ENCODE measurements at regions not wholly inside any gene's neighbourhood (a gene's known extent, or its start where the extent isn't known, plus 50 kb on each side); places are given as distances from the start of the nearest gene placed in this dataset.
"Not testable (repeated sequence)": the region's sequence is repeated elsewhere in the genome, so short reads cannot be mapped to it uniquely, and the experiment has no call there.

- Mint-ChIP-seq H3K4me1 (ENCODE audit: low read depth) (no peaks in the 10 kb centered on the region), H3K9me3 (ENCODE audit: insufficient read depth) (no peaks in the 10 kb centered on the region), H3K27me3 (ENCODE audit: low read depth) (no peaks in the 10 kb centered on the region), H3K4me3 (no peak overlapping the region), H3K36me3 (ENCODE audit: low read depth) (no peaks in the 10 kb centered on the region), H3K27ac (no peak overlapping the region)
- ATAC-seq: no peak
- POLR2A ChIA-PET: no interaction called here
- CTCF ChIA-PET: no interaction called here
- no peak for DNase-seq
Observed at GRCh38 chr7:153100691-153101237, 341.2 kb downstream of the ACTR3B start.

GRCh38 chr7:153103202-153103601, 343.6 kb downstream of the ACTR3B start:
- ChIA-PET POLR2A (no interaction called here), CTCF (no interaction called here)
- H3K9me3 Mint-ChIP-seq (ENCODE audit: insufficient read depth): no peaks in the 10 kb centered on the region
- ATAC-seq: no peak
- H3K4me3 Mint-ChIP-seq: no peak overlapping the region
- no peaks in the 10 kb centered on the region for H3K4me1 Mint-ChIP-seq (ENCODE audit: low read depth)
- H3K27ac Mint-ChIP-seq: no peak overlapping the region
- H3K27me3 Mint-ChIP-seq (ENCODE audit: low read depth): no peaks in the 10 kb centered on the region
- H3K36me3 Mint-ChIP-seq (ENCODE audit: low read depth): no peaks in the 10 kb centered on the region
- no peak for DNase-seq

GRCh38 chr7:153107826-153108225, 348.3 kb downstream of the ACTR3B start:
- ATAC-seq (no peak), DNase-seq (no peak)
- Mint-ChIP-seq H3K4me3 (no peak overlapping the region), H3K36me3 (ENCODE audit: low read depth) (no peaks in the 10 kb centered on the region), H3K27me3 (ENCODE audit: low read depth) (no peaks in the 10 kb centered on the region), H3K9me3 (ENCODE audit: insufficient read depth) (peaks cover 4% of the 10 kb centered on the region), H3K4me1 (ENCODE audit: low read depth) (no peaks in the 10 kb centered on the region), H3K27ac (no peak overlapping the region)
- ChIA-PET CTCF (no interaction called here), POLR2A (no interaction called here)

GRCh38 chr7:153109566-153109965, 350.0 kb downstream of the ACTR3B start:
- no peak for ATAC-seq
- H3K4me3 Mint-ChIP-seq: no peak overlapping the region

GRCh38 chr7:153110606-153111005, 351.1 kb downstream of the ACTR3B start:
- CTCF ChIA-PET: no interaction called here
- ATAC-seq (no peak), DNase-seq (no peak)
- H3K27me3 Mint-ChIP-seq (ENCODE audit: low read depth): no peaks in the 10 kb centered on the region
- no peak overlapping the region for H3K27ac Mint-ChIP-seq
- no peak overlapping the region for H3K4me3 Mint-ChIP-seq
- POLR2A ChIA-PET: no interaction called here
- no peaks in the 10 kb centered on the region for H3K36me3 Mint-ChIP-seq (ENCODE audit: low read depth)
- H3K9me3 Mint-ChIP-seq (ENCODE audit: insufficient read depth): peaks cover 4% of the 10 kb centered on the region
- H3K4me1 Mint-ChIP-seq (ENCODE audit: low read depth): no peaks in the 10 kb centered on the region

More at GRCh38 chr7:153109566-153109965, 350.0 kb downstream of the ACTR3B start:
- ChIA-PET POLR2A (no interaction called here), CTCF (no interaction called here)
- no peak overlapping the region for H3K27ac Mint-ChIP-seq
- H3K4me1 Mint-ChIP-seq (ENCODE audit: low read depth): no peaks in the 10 kb centered on the region
- H3K9me3 Mint-ChIP-seq (ENCODE audit: insufficient read depth): peaks cover 4% of the 10 kb centered on the region
- H3K27me3 Mint-ChIP-seq (ENCODE audit: low read depth): no peaks in the 10 kb centered on the region
- H3K36me3 Mint-ChIP-seq (ENCODE audit: low read depth): no peaks in the 10 kb centered on the region
- no peak for DNase-seq

- CTCF ChIA-PET; H3K4me3 Mint-ChIP-seq; H3K36me3 Mint-ChIP-seq (ENCODE audit: low read depth); DNase-seq; H3K27me3 Mint-ChIP-seq (ENCODE audit: low read depth); POLR2A ChIA-PET; H3K27ac Mint-ChIP-seq; ATAC-seq; H3K4me1 Mint-ChIP-seq (ENCODE audit: low read depth); H3K9me3 Mint-ChIP-seq (ENCODE audit: insufficient read depth): not testable (repeated sequence)
Observed at GRCh38 chr7:153122255-153122654, 362.7 kb downstream of the ACTR3B start.

- ATAC-seq (no peak), DNase-seq (no peak)
- H3K9me3 Mint-ChIP-seq (ENCODE audit: insufficient read depth): peaks cover 6% of the 10 kb centered on the region
- no peak overlapping the region for H3K4me3 Mint-ChIP-seq
- H3K27me3 Mint-ChIP-seq (ENCODE audit: low read depth): no peaks in the 10 kb centered on the region
- no peaks in the 10 kb centered on the region for H3K36me3 Mint-ChIP-seq (ENCODE audit: low read depth)
- CTCF ChIA-PET: no interaction called here
- H3K27ac Mint-ChIP-seq: no peak overlapping the region
- POLR2A ChIA-PET: no interaction called here
- H3K4me1 Mint-ChIP-seq (ENCODE audit: low read depth): no peaks in the 10 kb centered on the region
Observed at GRCh38 chr7:153130052-153130451, 370.5 kb downstream of the ACTR3B start.

GRCh38 chr7:153151766-153152165, 392.2 kb downstream of the ACTR3B start:
- no peak overlapping the region for H3K4me3 Mint-ChIP-seq
- peaks cover 20% of the 10 kb centered on the region for H3K9me3 Mint-ChIP-seq (ENCODE audit: insufficient read depth)
- CTCF ChIA-PET: no interaction called here
- no peak overlapping the region for H3K27ac Mint-ChIP-seq
- no peaks in the 10 kb centered on the region for H3K27me3 Mint-ChIP-seq (ENCODE audit: low read depth)
- ATAC-seq (no peak), DNase-seq (no peak)
- H3K36me3 Mint-ChIP-seq (ENCODE audit: low read depth): no peaks in the 10 kb centered on the region
- POLR2A ChIA-PET: no interaction called here
- no peaks in the 10 kb centered on the region for H3K4me1 Mint-ChIP-seq (ENCODE audit: low read depth)

GRCh38 chr7:153152801-153153422, 393.4 kb downstream of the ACTR3B start:
- Mint-ChIP-seq H3K9me3 (ENCODE audit: insufficient read depth) (peaks cover 12% of the 10 kb centered on the region), H3K4me3 (no peak overlapping the region), H3K27ac (no peak overlapping the region), H3K36me3 (ENCODE audit: low read depth) (no peaks in the 10 kb centered on the region), H3K27me3 (ENCODE audit: low read depth) (no peaks in the 10 kb centered on the region), H3K4me1 (ENCODE audit: low read depth) (no peaks in the 10 kb centered on the region)
- ChIA-PET POLR2A (no interaction called here), CTCF (no interaction called here)
- ATAC-seq: no peak
- DNase-seq: no peak

- ATAC-seq (no peak), DNase-seq (no peak)
- H3K27me3 Mint-ChIP-seq (ENCODE audit: low read depth): no peaks in the 10 kb centered on the region
- H3K27ac Mint-ChIP-seq: no peak overlapping the region
- no peaks in the 10 kb centered on the region for H3K36me3 Mint-ChIP-seq (ENCODE audit: low read depth)
- H3K9me3 Mint-ChIP-seq (ENCODE audit: insufficient read depth): peaks cover 5% of the 10 kb centered on the region
- ChIA-PET POLR2A (no interaction called here), CTCF (no interaction called here)
- no peak overlapping the region for H3K4me3 Mint-ChIP-seq
- no peaks in the 10 kb centered on the region for H3K4me1 Mint-ChIP-seq (ENCODE audit: low read depth)
Observed at GRCh38 chr7:153158149-153158548, 398.6 kb downstream of the ACTR3B start.

GRCh38 chr7:153170287-153170686, 410.7 kb downstream of the ACTR3B start:
- ChIA-PET POLR2A (no interaction called here), CTCF (no interaction called here)
- Mint-ChIP-seq H3K27me3 (ENCODE audit: low read depth) (no peaks in the 10 kb centered on the region), H3K4me1 (ENCODE audit: low read depth) (no peaks in the 10 kb centered on the region), H3K27ac (no peak overlapping the region), H3K36me3 (ENCODE audit: low read depth) (no peaks in the 10 kb centered on the region), H3K4me3 (no peak overlapping the region), H3K9me3 (ENCODE audit: insufficient read depth) (no peaks in the 10 kb centered on the region)
- ATAC-seq: no peak
- DNase-seq: no peak

- no peak for DNase-seq
- Mint-ChIP-seq H3K4me3 (no peak overlapping the region), H3K9me3 (ENCODE audit: insufficient read depth) (no peaks in the 10 kb centered on the region), H3K27ac (no peak overlapping the region), H3K36me3 (ENCODE audit: low read depth) (no peaks in the 10 kb centered on the region), H3K27me3 (ENCODE audit: low read depth) (no peaks in the 10 kb centered on the region), H3K4me1 (ENCODE audit: low read depth) (no peaks in the 10 kb centered on the region)
- ATAC-seq: no peak
- CTCF ChIA-PET: no interaction called here
- POLR2A ChIA-PET: no interaction called here
Observed at GRCh38 chr7:153185936-153186335, 426.4 kb downstream of the ACTR3B start.

GRCh38 chr7:153188161-153188560, 428.6 kb downstream of the ACTR3B start:
- Mint-ChIP-seq H3K36me3 (ENCODE audit: low read depth) (no peaks in the 10 kb centered on the region), H3K4me1 (ENCODE audit: low read depth) (no peaks in the 10 kb centered on the region), H3K27me3 (ENCODE audit: low read depth) (no peaks in the 10 kb centered on the region), H3K27ac (no peak overlapping the region), H3K9me3 (ENCODE audit: insufficient read depth) (no peaks in the 10 kb centered on the region), H3K4me3 (no peak overlapping the region)
- ChIA-PET POLR2A (no interaction called here), CTCF (no interaction called here)
- DNase-seq (no peak), ATAC-seq (no peak)

Data from activated CD8-positive, alpha-beta T cell treated with anti-CD3 and anti-CD28 coated beads, Interleukin-2, amount 10 ng/mL, durations not matched to agents 7 days and 5 days (primary cell).